ENCODE measurements at regions not wholly inside any gene's neighbourhood (a gene's known extent, or its start where the extent isn't known, plus 50 kb on each side); places are given as distances from the start of the nearest gene placed in this dataset.

DNA sequence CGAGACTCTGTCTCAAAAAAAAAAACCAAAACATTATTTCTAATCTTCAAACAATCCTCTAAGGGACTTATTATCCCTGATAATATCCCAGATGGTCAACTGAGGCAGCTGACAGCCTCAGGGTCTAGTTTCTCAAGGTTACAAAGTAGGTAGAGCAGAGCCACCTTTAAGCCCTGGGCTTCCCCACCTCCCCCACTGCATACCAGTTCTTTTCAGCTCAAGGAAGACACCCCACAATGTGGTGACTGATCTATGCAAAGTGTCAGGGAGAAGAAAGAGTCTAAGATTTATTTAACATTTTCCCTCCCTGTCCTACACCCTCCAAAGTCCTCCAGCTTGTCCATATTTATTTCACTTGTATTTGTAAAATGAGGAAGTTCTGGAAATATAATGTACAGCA is 60.5 kb upstream of the VGLL2 start:
- H3K4me3 ChIP-seq, result no peak overlapping the region
- H3K36me3 ChIP-seq, result no peaks in the 10 kb centered on the region
- no peaks in the 10 kb centered on the region for H3K9me3 ChIP-seq
- DNase-seq, result no peak
- TF ChIP-seq, protein P1, sequence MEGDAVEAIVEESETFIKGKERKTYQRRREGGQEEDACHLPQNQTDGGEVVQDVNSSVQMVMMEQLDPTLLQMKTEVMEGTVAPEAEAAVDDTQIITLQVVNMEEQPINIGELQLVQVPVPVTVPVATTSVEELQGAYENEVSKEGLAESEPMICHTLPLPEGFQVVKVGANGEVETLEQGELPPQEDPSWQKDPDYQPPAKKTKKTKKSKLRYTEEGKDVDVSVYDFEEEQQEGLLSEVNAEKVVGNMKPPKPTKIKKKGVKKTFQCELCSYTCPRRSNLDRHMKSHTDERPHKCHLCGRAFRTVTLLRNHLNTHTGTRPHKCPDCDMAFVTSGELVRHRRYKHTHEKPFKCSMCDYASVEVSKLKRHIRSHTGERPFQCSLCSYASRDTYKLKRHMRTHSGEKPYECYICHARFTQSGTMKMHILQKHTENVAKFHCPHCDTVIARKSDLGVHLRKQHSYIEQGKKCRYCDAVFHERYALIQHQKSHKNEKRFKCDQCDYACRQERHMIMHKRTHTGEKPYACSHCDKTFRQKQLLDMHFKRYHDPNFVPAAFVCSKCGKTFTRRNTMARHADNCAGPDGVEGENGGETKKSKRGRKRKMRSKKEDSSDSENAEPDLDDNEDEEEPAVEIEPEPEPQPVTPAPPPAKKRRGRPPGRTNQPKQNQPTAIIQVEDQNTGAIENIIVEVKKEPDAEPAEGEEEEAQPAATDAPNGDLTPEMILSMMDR (IDR thresholded peaks at IDR 0.05), result no peak
- TF ChIP-seq POLR2A (IDR thresholded peaks at IDR 0.05), result no peak
- no peaks in the 10 kb centered on the region for H3K4me1 ChIP-seq
- H3K27ac ChIP-seq, result no peak overlapping the region
- no peaks in the 10 kb centered on the region for H3K27me3 ChIP-seq

DNA sequence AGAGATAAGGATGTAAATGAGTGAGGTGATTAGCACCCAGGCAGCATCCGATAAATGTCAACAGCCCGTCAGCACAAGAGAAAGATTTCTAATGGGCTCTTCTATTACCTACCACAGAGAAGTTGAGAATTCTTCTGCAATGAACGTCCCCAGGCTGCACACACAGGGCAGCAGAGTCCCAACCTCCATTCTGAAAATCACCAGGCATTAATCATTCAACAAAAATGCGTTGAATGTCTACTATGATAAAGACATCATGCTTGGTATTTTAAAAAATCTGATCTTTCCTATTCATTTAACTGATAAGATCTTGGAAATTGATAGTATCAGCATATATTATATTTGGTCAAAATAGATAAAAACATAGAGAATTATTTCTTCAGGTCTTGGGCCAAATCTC is 59.5 kb upstream of the VGLL2 start:
- H3K36me3 ChIP-seq, result no peaks in the 10 kb centered on the region
- no peak overlapping the region for H3K27ac ChIP-seq
- no peaks in the 10 kb centered on the region for H3K9me3 ChIP-seq
- H3K4me3 ChIP-seq, result no peak overlapping the region
- no peaks in the 10 kb centered on the region for H3K4me1 ChIP-seq
- DNase-seq, result no peak
- no peak for TF ChIP-seq POLR2A (IDR thresholded peaks at IDR 0.05)
- TF ChIP-seq, protein P1 (IDR thresholded peaks at IDR 0.05), result no peak
- H3K27me3 ChIP-seq, result no peaks in the 10 kb centered on the region

DNA sequence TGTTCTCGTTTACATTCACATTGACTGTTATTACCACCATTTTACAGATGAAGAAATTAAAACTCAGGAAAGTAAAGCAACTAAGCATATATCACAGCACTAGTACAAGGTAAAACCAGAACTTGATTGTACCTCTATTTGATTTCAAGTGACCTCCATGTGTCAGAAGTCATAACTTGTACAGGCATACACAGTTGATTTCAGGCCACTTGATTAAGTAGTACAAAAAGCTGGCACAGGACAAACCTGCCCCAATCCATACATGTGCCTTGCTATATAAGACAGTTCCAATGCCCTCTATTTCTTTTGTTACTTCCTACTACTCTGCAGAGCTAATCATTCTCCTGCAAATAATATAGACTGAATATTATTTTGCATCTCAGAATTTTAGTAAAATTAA is 58.8 kb upstream of the VGLL2 start:
- Histone ChIP-seq H3K27ac (no peak overlapping the region), H3K9me3 (no peaks in the 10 kb centered on the region), H3K36me3 (no peaks in the 10 kb centered on the region), H3K27me3 (no peaks in the 10 kb centered on the region), H3K4me3 (no peak overlapping the region), H3K4me1 (no peaks in the 10 kb centered on the region)
- DNase-seq, result no peak
- TF ChIP-seq, protein P1 (IDR thresholded peaks at IDR 0.05), result no peak
- TF ChIP-seq POLR2A (IDR thresholded peaks at IDR 0.05), result no peak

DNA sequence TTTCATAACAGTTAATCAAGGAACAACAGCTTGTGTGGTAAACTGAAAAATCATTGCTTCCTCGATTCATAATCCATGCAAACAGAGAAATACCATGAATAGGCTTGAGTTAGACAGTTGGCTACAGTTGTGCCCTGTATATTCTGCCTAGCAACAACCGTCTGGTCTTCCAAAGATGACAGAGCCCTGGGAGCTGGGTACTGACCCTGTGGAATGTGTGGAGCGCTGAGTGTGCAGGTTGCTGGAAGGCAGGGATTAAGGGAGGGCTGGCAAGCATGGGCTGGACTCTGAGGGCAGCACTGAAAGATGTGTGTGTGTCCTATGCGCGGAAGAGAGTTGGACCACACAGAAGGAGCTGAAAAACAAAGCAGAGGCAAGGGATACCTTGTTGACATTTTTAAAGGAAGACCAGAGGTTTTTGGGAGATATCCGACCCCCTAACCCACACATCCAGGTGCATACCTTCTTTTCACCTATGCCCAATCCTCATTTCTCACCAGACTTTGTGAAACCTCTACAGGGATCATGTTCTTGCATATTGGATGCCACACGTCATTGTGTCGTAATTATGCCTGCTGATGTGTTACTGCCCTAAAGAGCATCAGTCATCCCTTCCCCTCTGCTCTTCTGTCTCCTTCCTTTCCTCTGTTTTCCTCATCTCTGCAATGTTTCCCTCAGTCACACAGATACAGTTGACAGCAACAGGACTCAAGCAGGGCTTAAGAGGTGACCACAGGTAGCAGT is 58.2 kb upstream of the VGLL2 start:
- Histone ChIP-seq H3K4me3 (no peak overlapping the region), H3K36me3 (no peaks in the 10 kb centered on the region), H3K27ac (no peak overlapping the region), H3K9me3 (no peaks in the 10 kb centered on the region), H3K27me3 (no peaks in the 10 kb centered on the region), H3K4me1 (no peaks in the 10 kb centered on the region)
- TF ChIP-seq, protein P1 (IDR thresholded peaks at IDR 0.05), result no peak
- TF ChIP-seq POLR2A (IDR thresholded peaks at IDR 0.05), result no peak
- no peak for DNase-seq

DNA sequence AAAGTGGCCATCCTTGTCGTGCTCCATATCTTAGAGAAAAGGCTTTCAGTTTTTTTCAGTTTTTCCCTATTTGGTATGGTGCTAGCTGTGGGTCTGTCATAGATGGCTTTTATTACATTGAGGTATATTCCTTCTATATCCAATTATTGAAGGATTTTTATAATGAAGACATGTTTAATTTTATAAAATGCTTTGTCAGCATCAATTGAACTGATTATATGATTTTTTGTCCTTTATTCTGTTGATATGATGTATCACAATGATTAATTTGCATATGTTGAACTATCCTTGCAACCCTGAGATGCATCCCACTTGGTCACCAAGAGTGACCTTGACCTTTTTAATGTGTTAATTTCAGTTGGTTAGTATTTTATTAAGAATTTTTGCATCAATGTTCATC is 55.1 kb upstream of the VGLL2 start:
- H3K27ac ChIP-seq, result no peak overlapping the region
- no peaks in the 10 kb centered on the region for H3K36me3 ChIP-seq
- no peaks in the 10 kb centered on the region for H3K4me1 ChIP-seq
- no peaks in the 10 kb centered on the region for H3K9me3 ChIP-seq
- no peak for TF ChIP-seq POLR2A (IDR thresholded peaks at IDR 0.05)
- TF ChIP-seq, protein P1 (IDR thresholded peaks at IDR 0.05), result no peak
- H3K4me3 ChIP-seq, result no peak overlapping the region
- no peak for DNase-seq
- no peaks in the 10 kb centered on the region for H3K27me3 ChIP-seq

Measured in Peyer's patch (tissue), 4 donors.